HG02840 (cell line): ENCODE measurements at regions not wholly inside any gene's neighbourhood (a gene's known extent, or its start where the extent isn't known, plus 50 kb on each side); places are given as distances from the start of the nearest gene placed in this dataset.

Experiments used
- ATAC-seq: cut with Tn5 transposase; IDR thresholded peaks from one replicate; pipeline ENCODE4 v1.9.1; 2021; ENCODE audit warnings: mild to moderate bottlenecking, moderate library complexity, moderate number of reproducible peaks; ENCODE audit not compliant: unreplicated experiment, low FRiP score

DNA sequence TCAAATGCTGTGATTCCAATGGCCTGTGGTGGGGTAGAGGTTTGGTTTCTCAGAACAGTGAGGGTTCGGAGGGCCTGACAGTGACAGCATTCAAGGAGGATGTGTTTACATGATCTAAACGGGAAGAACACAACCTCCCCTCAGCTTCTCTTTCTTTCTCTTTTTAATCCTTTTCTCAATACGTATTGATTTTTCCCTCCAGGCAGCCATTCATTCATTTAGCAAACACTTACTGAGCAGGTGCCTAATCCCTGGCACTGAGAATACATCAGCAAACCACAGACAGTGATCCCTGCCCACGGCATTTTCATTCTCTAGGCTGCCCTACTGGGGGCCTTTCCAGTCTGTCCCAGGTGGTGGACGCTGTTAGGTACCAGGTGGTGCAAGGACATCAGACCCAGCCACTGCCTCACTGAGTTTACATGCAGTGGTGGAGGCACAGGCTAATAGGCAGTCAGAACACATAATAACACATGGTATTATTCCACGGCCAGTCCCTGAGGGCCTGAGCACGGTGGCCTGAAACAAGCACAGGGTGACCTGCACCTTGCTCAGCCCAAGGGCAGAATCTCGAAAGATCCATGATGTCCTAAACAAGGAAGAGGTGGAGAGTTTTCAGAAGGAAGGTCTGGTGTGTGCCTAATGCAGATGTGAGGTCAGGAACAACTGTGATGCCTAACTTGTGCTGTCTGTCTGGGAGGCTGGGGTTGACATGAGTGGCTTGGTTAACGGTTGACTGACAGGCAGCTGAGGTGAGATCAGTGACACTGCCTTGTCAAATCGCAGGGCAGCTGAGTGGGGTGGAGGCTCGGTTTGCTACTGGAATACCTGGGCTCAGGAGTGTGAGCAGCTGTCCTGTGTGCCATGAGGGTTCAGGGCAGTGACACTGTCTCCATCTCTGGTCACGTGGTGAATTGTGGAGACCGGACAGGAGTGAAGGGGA, 785.5 kb upstream of the HS6ST1 start:
- ATAC-seq, result no peak

DNA sequence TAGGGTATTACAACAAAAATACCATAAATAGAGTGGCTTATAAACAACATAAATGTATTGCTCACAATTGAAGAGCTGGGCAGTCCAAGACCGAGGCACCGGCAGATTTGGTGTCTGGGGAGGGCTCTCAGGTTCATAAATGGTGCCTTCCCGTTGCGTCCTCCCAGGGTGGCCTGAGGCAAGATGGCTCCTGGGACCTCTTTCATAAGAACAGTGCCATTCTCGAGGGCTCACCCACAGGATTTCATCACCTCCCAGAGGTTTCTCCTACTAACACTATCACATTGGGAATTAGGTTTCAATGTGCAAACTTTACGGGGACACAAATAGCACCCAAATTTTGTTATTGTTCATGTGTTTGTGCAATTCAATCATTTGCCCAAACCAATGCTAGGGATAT, 793.5 kb upstream of the HS6ST1 start:
- no peak for ATAC-seq

DNA sequence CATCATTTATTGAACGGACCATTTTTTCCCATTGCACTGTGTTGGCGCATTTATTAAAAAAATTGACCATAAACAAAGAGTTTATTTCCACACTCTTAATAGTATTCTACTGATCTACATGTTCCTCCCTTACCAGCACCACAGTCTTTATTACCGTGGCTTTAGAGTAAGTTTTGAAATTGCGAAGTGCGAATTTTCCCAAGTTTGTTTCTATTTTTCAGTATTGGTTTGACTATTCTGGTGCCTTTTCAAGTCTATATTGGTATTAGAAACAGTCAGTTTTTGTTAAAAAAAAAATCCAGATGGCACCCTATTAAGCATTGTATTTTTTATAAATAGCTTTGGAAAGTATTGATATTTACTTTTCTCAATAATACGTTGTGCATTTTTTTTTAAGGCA, 795.1 kb upstream of the HS6ST1 start:
- no peak for ATAC-seq

DNA sequence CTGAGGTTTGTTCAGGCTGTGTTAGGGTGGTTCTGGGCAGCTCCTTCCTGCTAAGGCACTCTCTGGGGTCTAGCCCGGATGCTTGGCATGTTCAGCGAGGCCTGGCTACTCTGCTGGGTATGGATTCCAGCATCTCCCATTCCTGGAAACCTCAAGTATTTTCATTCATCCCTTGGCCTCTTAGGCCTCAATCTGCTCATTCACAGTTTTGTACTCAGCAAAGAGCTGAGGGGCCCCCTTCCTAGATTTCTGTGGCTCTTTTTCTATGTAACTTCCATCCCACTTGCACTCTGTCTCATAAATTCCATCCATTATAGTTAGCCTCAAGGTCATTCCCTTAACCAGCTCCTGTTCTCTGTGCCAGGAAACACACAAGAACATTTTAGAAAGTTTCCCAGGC, 798.8 kb upstream of the HS6ST1 start:
- no peak for ATAC-seq

DNA sequence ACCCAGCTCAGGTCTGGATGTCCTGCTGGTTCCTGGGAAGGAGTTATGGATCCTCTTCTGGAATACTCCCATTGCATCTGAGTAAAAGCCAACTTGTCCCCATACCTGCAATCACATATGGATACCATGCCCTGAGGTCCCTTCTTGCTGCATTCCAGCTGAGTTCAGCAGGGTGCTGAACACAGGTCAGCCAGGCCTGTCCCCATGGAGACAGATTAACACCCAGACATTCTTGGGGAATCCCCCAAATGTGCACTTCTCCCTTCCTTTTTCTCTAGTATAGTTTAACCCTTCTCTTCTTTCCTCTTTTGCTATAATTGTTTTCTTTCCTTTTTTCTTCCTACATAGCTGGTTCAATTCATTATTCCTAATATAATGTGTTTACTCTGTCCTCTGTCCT, 799.6 kb upstream of the HS6ST1 start:
- no peak for ATAC-seq

DNA sequence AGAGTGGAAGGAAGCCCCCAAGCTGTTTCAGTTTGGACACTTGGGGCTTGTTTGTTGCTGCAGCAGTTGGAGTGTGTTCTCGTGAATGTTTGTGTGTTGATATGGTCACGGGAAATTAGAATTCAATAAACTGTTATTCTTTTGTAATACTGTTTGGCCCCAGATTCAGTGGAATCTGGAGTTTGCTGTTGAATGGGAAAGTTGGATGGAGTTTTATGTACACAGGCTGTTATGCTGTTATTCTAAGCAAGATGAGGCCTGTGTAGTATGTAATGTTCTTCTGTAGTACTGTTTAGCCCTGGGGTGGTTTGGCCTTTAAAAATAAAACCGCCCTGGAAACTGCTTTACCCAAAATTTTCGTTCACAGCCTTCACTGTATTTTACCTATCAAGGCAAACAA, 810.4 kb upstream of the HS6ST1 start:
- no peak for ATAC-seq

DNA sequence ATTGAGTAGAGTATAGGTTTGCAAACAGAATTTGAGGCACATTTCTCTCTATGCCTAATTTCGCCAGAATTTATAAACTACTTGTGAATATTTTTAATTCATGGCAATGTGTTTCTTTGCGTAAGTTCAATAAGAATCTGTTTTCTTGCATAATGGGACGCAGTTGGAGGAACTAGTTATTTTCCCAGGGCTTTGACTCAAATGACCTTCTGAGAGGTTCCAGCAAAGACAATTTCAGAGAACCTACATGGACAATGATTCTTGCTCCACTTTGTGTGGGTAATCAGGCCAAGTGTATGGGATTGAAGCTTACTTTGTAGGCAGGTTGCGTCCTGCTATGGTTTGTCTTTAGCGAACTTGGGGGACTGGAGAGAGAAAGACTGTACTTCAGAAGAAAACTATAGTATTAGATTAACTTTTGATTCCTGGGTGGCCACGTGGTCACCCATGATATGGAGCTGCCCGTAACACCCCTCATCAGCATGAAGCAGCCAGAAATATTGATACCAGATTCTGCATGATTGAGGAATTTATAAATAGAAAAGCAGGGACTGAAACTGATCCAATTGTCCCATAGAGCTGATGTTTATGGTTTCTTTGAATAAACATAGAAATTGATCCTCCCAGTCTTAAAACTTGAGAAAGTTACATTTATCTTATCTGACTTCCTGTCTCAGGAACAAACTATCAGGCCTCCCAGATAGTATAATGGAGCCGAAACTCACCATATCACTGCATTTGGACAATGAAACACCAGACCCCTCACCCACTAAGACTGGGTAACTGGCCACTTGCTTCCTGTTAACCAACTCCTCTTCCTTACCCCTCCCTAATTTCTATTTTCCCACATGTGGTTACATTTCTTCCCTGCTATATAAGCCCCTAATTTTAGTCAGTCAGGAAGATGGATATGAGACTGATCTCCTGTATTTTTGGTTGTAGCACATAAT, 815.3 kb upstream of the HS6ST1 start:
- no peak for ATAC-seq

DNA sequence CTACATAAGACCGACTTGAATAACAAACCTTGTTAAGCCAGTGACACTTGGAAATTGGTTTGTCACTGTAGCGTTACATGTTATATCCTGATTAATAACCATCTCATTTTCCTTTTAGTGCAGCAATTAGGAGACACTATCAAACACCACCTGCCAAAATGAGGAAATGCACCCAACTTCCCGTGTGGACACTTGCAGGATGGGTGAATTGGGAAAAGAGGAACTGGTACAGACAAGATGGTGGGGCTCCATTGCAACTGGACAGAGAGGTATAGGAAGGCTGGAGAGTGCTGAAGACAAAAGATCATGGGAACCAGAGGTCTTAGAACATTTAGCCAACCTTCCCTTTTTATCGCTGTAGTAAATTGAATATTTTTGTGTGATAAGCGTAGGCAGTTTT, 816.3 kb upstream of the HS6ST1 start:
- no peak for ATAC-seq

DNA sequence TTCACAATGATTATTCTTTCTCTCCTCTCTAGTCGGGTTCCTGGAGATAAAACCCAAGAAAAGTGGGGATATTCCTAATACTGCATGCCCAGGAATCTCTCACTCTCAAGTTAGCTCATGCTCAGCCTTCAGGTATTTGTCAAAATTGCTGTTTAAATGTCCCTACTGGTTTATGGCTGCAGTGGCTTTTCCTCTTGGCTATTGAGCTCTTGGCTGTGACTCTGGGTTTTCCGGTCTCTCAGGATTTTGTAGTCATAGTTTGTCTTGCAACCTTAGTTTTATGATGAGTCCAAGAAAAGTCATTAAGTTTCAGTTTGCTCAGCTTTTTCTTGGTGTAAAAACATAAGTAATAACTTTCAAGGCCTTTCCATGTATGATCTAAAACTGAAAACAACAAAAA, 820.7 kb upstream of the HS6ST1 start:
- no peak for ATAC-seq

DNA sequence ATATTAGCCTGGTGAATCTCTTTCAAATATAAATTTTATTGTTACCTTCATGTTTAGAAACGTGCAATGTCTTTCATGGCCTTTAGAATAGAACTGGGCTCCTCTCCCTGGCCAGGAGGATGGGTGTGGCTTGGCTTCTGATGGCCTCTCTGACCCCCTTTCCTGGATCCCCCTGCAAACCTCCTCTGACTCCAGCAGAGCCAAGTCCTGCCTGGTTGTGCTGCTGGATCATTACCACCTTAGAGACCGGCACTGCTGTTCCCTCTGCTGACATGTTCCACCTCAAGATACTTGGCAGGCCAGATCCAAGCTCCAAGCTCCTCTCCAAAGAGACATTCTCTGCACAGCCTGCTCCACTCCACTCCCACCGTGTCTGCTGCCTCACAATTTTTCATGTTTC, 823.8 kb upstream of the HS6ST1 start:
- ATAC-seq, result no peak

DNA sequence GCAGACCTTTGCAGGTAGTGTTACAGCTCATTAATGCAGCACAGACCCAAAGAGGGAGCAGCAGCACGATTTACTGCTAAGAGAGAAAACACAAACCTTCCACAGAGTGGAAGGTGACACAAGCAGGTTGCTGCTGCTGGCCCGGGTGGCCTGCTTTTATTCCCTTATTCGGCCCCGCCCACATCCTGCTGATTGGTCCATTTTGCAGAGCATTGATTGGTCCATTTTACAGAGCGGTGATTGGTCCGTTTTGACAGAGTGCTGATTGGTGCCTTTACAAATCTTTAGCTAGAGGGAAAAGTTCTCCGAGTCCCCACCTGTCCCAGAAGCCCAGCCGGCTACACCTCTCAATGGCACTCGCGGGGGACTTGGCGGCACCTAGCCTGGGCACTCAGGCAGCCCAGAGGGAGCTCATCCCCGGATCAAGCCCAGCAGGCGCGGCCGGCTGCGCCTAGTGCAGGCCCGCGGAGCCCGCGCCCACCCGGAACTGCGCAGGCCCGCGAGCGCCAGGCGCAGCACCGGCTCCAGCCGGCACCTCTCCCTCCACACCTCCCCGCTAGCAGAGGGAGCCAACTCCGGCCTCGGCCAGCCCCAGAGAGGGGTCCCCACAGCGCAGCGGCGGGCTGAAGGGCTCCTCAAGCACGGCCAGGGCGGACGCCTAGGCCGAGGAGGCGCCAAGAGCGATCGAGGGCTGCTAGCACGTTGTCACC, 825.6 kb upstream of the HS6ST1 start:
- ATAC-seq, result no peak

DNA sequence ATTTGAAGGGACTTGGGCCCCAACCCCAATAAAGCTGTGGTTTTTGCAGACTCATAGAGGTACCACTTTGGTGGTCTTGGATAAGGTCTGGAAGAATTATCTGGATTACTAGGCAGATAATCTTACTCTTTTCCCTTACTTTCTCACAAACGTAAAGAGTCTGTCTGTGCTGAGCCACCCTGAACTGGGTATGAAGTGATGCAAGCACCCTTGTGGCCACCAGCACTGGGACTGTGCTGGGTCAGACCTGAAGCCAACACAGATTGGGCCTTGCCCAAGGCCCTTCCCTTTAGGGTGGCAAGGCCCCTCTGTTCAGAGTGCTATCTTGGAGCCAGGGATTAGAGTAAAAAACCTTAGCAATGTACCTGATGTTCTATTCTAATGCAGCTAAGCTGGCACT, 827.0 kb upstream of the RAB6C start:
- ATAC-seq, result no peak

DNA sequence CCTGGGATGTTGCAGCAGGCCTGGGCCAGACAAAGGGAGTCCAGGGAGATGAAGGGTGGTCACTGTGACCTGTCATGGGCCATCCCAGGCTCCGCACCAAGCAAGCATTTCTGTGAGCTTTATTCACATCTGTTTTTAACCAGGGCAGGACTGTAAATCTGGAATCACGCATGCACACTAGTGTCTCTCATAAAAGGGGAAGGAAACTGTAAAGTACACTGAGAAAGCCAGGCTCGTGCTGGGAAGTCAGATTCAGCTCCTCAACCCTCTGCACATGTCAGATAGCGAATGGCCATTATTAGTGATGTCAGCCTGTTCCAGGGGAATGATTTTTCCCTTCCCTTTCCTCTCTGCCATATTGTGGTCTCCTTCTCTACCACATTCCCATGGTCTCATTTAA, 818.6 kb upstream of the RAB6C start:
- ATAC-seq, result no peak

DNA sequence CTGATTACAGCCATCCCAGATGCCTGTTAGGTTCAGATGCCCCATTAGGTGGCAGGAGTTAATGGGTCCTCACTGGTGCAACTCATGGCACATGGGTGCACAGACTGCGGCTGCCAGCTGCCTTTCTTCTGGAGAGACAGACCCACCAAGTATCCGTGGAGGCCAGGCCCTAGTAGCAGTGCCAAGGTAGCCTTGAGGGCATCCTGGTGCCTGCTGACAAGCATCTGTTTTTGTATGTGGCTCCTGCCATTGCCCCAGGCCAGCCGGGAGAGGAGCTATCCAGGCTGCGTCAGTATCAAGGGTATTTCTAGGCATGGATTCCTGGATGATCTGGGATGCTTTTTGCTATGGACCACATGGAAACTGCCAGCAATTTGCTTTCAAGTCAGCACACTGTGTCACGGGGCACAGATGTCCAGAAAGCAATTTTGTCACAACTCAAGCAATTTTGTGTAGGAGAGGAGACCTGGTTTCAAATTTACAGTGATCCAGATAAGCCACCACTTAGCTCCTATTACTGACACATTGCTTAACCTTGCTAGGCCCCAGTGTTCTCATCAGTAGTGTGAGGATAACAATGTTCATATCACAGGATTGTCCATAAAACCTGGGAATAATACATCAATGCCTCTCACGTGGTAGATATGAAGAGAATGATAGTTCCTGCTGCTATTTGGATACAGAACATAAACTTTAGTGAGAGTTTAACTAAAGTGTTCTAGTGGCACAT, 815.1 kb upstream of the RAB6C start:
- ATAC-seq, result no peak

DNA sequence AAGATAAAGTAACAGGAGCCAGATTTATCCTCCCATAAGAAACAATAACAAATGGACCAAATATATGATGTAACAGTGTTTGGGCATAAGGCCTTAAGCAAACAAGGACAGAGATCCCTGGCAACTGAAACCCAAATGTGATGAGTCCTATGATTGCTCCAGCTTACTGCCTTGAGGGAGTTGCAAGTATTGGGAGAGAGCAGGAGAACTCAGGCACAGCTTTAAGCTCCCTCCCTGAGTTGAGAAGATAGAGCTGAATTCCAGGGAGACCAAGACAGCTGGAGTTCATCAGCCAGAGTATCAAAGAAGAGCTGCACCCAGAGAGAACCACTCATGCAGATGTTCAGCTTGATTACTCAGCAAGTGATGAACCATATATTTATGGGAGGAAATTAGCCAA, 814.5 kb upstream of the RAB6C start:
- no peak for ATAC-seq

DNA sequence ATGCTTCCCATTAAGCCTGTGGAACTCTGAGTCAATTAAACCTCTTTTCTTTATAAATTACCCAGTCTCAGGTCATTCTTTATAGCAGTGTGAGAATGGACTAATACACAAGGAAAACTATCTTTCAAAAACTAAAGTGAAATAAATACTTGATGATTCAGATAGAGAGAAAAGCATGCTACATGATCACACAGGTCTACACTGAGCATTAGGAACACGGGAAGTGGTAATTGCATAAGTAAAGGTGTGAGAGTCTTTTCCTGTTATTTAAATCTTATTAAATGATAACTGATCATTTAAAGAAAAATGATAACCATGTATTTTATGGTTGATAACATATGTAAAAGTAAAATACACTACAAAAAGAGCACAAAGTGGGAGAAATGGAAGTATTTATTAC, 812.0 kb upstream of the RAB6C start:
- no peak for ATAC-seq

DNA sequence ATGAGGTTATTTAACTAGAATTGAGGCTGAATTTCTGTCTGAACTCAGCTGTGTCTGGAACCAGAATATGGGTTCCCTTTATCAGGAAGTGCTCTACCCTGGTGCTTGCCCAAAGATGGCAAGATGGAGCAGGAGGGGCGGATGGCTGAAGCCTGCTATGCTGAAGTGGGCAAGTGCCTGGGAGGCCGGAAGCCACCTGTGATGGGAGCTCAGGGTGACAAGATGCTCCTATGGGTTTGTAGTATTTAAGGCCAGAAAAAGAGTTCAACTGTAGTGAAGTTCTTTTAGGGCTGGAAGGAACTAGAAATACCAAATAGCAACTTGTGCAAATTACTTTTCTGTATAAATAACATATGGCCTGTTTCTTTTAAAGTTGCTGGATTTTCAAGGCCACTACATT, 808.9 kb upstream of the RAB6C start:
- ATAC-seq, result no peak

DNA sequence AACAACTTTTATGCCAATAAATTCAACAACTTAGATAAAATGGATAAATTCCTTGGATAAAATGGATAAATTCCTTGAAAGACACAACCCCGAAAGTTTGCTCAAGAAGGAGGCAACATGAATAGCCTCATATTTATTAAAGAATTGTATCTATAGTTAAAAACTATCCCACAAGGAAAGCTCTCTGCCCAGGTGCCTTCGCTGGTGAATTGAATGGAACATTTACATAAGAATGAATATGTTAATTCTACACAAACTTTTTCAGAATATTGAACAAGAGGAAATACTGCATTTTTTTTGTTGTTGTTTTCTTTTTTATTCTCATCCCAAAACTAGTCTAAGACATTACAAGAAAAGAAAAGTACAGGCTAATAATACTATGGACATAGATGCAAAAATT, 805.3 kb upstream of the RAB6C start:
- ATAC-seq, result no peak

DNA sequence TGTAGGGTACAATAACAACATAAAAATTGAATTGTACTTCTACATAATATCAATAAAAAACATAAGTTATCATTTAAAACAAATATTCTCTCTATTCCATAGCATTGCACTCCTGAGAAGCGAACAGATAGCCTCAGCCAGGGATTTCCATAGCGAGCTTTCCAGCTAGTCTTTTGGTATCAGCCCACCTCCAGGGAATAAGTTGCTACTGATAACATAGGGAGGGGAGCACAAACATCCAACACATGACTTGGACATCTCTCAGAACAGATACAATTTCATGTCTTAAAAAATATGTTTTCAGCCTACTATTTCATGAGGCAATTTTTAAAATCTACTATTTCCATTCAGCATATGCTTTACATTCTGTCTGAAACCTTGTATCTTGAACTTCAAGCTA, 804.4 kb upstream of the RAB6C start:
- ATAC-seq, result no peak

DNA sequence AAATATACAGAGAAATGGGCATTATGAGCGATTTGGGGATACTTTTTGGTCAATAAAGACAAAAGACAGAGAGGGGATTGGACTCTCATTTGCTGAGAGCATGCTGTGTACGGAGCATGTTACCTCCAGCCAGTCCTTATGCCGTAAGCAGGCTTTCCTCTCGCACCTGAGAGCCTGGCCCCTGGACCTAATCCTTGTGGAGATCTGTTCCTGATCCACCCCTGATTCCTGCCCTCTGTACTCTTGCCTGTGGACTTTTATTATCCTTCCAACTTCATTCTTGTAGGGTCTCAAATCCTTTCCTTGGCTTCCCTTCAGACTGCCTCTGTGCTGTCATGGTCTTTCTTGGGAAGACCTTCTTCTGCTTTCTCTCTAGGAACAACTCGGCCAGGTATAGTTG, 803.1 kb upstream of the RAB6C start:
- no peak for ATAC-seq
